ENCODE measurements at regions not wholly inside any gene's neighbourhood (a gene's known extent, or its start where the extent isn't known, plus 50 kb on each side); places are given as distances from the start of the nearest gene placed in this dataset.

- no peak for DNase-seq (ENCODE audit: low read depth)
Observed at GRCh38 chr11:70608568-70609470, 210.5 kb downstream of the CTTN start.

- no peak for DNase-seq (ENCODE audit: low read depth)
Observed at GRCh38 chr11:70610566-70611565, 212.5 kb downstream of the CTTN start.

- DNase-seq (ENCODE audit: low read depth) = no peak
Observed at GRCh38 chr11:70611821-70612220, 213.5 kb downstream of the CTTN start.

GRCh38 chr11:70612459-70613141 lies 214.3 kb downstream of the CTTN start:
- DNase-seq (ENCODE audit: low read depth) = no peak

GRCh38 chr11:70614034-70614681 lies 215.8 kb downstream of the CTTN start:
- no peak for DNase-seq (ENCODE audit: low read depth)

- DNase-seq (ENCODE audit: low read depth) = no peak
Observed at GRCh38 chr11:70615036-70615875, 216.9 kb downstream of the CTTN start.

- no peak for DNase-seq (ENCODE audit: low read depth)
Observed at GRCh38 chr11:70616317-70616716, 218.0 kb downstream of the CTTN start.

GRCh38 chr11:70616938-70617654 lies 218.8 kb downstream of the CTTN start:
- DNase-seq (ENCODE audit: low read depth) = no peak

- DNase-seq (ENCODE audit: low read depth) = no peak
Observed at GRCh38 chr11:70618431-70619101, 220.2 kb downstream of the CTTN start.

GRCh38 chr11:70619591-70619990 lies 221.3 kb downstream of the CTTN start:
- no peak for DNase-seq (ENCODE audit: low read depth)

- DNase-seq (ENCODE audit: low read depth) = no peak
Observed at GRCh38 chr11:70620510-70621184, 222.3 kb downstream of the CTTN start.

GRCh38 chr11:70621241-70621640 lies 222.9 kb downstream of the CTTN start:
- no peak for DNase-seq (ENCODE audit: low read depth)

GRCh38 chr11:70622091-70622490 lies 223.8 kb downstream of the CTTN start:
- no peak for DNase-seq (ENCODE audit: low read depth)

- DNase-seq (ENCODE audit: low read depth) = no peak
Observed at GRCh38 chr11:70623906-70624597, 225.7 kb downstream of the CTTN start.

GRCh38 chr11:70624598-70624993 lies 226.3 kb downstream of the CTTN start:
- no peak for DNase-seq (ENCODE audit: low read depth)

GRCh38 chr11:70625051-70625450 lies 226.7 kb downstream of the CTTN start:
- no peak for DNase-seq (ENCODE audit: low read depth)

- DNase-seq (ENCODE audit: low read depth) = no peak
Observed at GRCh38 chr11:70625582-70626518, 227.5 kb downstream of the CTTN start.
